GM12864 (cell line): ENCODE measurements at regions not wholly inside any gene's neighbourhood (a gene's known extent, or its start where the extent isn't known, plus 50 kb on each side); places are given as distances from the start of the nearest gene placed in this dataset.

Experiments used
- DNase-seq: peaks from one replicate; pipeline ENCODE4 v3.0.0-alpha.2; 2011; ENCODE audit warnings: low read depth
- H3K4me3 ChIP-seq: 2 replicates; pipeline ENCODE4 v1.5.1; 2011; ENCODE audit warnings: mild to moderate bottlenecking, low read depth, low read length, control low read depth
- TF ChIP-seq, protein P1 (sequence below): IDR thresholded peaks from 2 replicates; pipeline ENCODE4 v1.5.1; 2011; ENCODE audit warnings: low read depth, mild to moderate bottlenecking, moderate library complexity, low read length, control low read depth, inconsistent platforms; ENCODE audit errors: missing control alignments

DNA sequence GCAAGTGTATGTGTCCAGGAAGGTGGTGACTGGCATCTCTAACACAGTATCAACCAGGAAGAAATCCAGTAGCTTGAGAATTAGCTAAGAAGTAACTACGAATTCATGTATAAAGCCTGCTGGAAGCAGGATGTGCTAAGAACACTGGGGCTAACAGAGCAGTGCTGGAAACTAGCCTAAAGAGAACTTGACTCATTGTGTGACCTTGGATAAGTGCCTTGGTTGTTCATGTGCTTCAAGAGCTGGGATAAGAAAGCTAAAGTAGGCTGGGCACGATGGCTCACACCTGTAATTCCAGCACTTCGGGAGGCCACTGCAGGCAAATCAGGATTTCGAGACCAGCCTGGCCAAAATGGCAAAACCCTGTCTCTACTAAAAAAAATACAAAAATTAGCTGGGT, 186.9 kb downstream of the RRAGC start:
- TF ChIP-seq, protein P1, sequence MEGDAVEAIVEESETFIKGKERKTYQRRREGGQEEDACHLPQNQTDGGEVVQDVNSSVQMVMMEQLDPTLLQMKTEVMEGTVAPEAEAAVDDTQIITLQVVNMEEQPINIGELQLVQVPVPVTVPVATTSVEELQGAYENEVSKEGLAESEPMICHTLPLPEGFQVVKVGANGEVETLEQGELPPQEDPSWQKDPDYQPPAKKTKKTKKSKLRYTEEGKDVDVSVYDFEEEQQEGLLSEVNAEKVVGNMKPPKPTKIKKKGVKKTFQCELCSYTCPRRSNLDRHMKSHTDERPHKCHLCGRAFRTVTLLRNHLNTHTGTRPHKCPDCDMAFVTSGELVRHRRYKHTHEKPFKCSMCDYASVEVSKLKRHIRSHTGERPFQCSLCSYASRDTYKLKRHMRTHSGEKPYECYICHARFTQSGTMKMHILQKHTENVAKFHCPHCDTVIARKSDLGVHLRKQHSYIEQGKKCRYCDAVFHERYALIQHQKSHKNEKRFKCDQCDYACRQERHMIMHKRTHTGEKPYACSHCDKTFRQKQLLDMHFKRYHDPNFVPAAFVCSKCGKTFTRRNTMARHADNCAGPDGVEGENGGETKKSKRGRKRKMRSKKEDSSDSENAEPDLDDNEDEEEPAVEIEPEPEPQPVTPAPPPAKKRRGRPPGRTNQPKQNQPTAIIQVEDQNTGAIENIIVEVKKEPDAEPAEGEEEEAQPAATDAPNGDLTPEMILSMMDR, result no peak
- no peak for DNase-seq
- H3K4me3 ChIP-seq, result no peak overlapping the region

DNA sequence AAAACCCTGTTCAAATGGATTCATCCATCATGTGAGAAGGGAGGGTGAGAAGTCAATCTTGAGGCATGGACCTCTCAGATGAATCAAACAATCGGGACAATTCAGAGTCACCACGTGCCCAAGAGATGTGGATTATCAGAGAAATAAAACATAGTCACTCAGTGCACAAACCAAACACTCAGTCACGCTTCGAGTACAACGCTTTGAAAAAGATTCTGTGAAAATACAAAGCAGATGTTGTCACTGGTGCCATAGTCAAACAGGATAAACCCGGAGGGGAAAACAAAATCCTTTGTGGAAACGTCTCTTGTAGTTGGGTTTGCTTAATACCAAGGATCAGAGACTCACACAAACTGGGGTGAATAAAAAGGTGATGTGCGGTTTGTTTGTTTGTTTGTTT, 188.4 kb downstream of the RRAGC start:
- TF ChIP-seq, protein P1, result no peak
- no peak for DNase-seq
- H3K4me3 ChIP-seq, result no peak overlapping the region

DNA sequence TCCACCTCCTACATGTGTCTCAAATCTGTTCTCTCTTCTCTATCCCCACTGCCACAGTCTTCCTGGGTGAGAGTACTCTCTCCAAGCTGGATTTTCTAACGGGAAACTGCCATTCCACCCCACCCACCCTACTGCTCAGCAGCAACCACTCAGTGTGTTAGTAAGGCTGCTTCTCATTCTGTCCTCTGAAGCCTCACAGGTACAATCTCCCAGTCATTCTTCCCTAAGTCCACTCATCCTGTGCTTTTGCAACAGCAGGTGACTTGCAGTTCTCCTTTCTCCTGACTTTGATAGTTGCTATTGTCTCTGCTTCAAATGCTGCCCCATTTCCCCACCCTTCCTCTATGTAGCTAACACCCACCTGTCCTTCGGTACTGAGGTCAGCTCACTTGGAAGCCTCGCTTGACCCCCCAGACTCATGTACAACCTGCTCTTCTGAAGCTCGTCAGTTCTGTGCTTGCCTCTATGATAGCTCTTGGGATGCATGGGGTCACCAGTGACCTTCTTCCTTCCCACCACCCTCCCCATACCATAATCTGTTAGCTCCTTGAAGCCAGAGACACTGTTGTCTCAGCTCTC, 188.9 kb downstream of the RRAGC start:
- TF ChIP-seq, protein P1, result no peak
- H3K4me3 ChIP-seq, result no peak overlapping the region

DNA sequence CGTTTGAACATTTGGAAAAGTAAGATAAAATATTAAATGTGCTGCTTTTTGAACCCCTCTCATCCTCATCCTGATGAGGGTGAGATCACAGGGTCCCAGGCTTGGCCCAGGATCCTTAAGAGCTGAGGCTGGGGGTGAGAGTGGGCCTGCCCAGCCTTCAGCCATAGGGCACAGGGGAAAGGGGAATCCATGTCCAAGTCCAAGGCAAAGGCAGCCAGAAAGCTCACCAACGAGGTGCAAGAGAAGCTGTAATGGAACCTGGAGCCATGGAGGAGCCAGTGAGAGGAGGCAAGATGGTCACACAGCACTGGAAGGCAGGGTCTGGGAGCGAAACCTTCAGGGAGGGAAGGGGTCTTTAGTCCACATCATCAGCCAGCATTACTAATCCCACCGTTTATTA, 191.9 kb downstream of the RRAGC start:
- H3K4me3 ChIP-seq, result no peak overlapping the region
- TF ChIP-seq, protein P1, result no peak
- no peak for DNase-seq

More for the DNA sequence above, 188.9 kb downstream of the RRAGC start:
- no peak for DNase-seq

DNA sequence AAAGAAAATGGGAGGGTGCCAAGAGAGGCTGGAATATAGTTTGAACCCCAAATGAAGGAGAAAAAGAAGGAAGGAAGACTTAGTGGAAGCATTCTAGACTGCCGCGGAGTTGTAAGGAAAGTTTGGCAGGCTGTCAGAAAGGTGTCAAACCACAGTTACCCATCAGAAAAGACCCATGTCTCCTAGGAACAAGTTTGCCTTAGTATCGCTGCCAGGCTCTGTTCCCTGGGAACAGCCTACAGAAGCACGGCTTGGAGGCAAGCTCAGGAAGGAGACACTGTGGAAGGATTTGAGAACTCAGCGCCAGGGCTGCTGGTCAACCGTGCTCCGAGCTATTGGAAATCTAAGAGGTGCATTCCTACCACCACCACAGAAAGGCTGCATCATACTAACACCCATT, 197.4 kb downstream of the RRAGC start:
- H3K4me3 ChIP-seq, result no peak overlapping the region
- DNase-seq, result no peak
- TF ChIP-seq, protein P1, result no peak

DNA sequence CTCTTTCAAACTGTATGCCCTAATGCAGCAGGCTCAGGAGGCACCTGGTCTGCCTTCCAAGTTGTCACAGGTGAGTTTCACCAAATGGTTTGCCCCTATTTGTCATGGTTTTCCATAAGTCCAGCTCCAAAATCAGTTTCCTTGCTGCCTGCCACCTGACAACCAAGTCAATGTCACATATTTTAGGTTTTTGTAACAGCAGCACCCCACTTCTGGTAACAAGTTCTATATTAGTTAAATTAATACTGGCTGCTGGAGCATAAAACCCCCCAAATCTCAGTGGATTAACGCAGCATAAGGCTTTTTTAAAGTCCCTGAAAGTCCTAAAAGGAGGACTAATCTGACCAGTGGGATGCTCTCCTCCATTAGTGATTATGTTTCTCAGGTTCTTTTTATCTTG, 200.7 kb downstream of the RRAGC start:
- no peak overlapping the region for H3K4me3 ChIP-seq
- TF ChIP-seq, protein P1, result no peak
- no peak for DNase-seq

DNA sequence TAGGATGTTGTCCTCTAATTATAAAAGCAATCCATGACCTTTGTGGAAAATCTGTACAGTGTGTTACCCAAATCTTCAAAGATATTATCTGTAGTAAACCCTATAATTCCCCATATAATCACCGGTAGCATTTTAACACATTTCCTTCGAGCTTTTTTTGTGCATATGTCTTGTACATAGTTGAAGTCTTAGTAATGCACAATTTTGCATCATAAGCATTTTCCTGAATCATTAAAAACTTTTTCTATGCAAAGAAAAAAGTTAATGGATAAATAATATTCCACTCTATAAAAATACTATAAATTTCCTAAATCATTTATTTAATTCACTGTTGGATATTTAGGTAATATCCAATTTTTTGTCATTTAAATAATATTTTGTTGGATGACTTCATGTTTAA, 201.7 kb downstream of the RRAGC start:
- TF ChIP-seq, protein P1, result no peak
- DNase-seq, result no peak
- no peak overlapping the region for H3K4me3 ChIP-seq
